Activated CD4-positive, alpha-beta T cell treated with anti-CD3 and anti-CD28 coated beads, Interleukin-2, amount 10 ng/mL, durations not matched to agents 24 days and 14 days (primary cell): ENCODE measurements at regions not wholly inside any gene's neighbourhood (a gene's known extent, or its start where the extent isn't known, plus 50 kb on each side); places are given as distances from the start of the nearest gene placed in this dataset.
A peak's percentile ranks its signal among the peaks of the same experiment; 100 is the strongest.

Experiments
- DNase-seq: peaks from one replicate; pipeline ENCODE4 v3.0.0; 2022
- H3K27ac Mint-ChIP-seq: one replicate; pipeline ENCODE4 v1.8.0; 2022; ENCODE audit warnings: mild to moderate bottlenecking, mixed read lengths
- H3K27me3 Mint-ChIP-seq: one replicate; pipeline ENCODE4 v1.8.0; 2022; ENCODE audit warnings: mixed read lengths
- H3K36me3 Mint-ChIP-seq: one replicate; pipeline ENCODE4 v1.8.0; 2022; ENCODE audit warnings: low read depth, mild to moderate bottlenecking, mixed read lengths
- H3K4me1 Mint-ChIP-seq: one replicate; pipeline ENCODE4 v1.8.0; 2021; ENCODE audit warnings: mixed read lengths
- H3K4me3 Mint-ChIP-seq: one replicate; pipeline ENCODE4 v1.8.0; 2022; ENCODE audit warnings: mild to moderate bottlenecking, moderate library complexity, mixed read lengths
- H3K9me3 Mint-ChIP-seq: one replicate; pipeline ENCODE4 v1.8.0; 2021; ENCODE audit warnings: mixed read lengths
- intact Hi-C: fragments of 100-400 bp; cut with micrococcal nuclease; formaldehyde crosslinking; loops from one replicate; pipeline ENCODE4 v1.15.1; 2023

- H3K4me1 Mint-ChIP-seq: peaks cover 9% of the 10 kb centered on the region
- peaks cover 12% of the 10 kb centered on the region for H3K27me3 Mint-ChIP-seq
- no peak overlapping the region for H3K27ac Mint-ChIP-seq
- H3K9me3 Mint-ChIP-seq: peaks cover 4% of the 10 kb centered on the region
- H3K4me3 Mint-ChIP-seq: no peak overlapping the region
- no peaks in the 10 kb centered on the region for H3K36me3 Mint-ChIP-seq
- intact Hi-C loops: no loop called here
- DNase-seq: no peak
Measured at GRCh38 chr13:80050252-80050651, 290.7 kb downstream of the SPRY2 start.

DNA sequence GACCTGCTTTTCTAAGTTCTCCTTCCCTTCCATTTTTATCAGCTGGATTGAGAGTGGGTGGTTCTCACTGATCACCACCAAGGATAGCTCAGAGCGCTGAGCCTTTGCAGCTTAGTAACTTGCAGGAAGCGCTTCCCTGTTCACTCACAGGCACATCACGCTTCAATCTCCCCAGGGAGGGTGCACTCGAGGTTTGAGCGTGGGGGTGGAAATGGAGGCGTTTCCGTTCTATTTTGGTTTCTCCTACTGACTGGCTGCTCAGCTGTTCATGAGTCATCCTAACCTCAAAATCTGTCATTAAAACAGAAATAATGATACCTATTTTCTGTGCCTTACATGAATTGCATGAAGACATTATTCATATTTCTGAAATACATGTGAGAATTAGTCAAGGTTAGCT lies 292.1 kb downstream of the SPRY2 start:
- DNase-seq: peak; percentile 81
- peaks cover 8% of the 10 kb centered on the region for H3K9me3 Mint-ChIP-seq
- peak overlapping the region; percentile 60 for H3K27ac Mint-ChIP-seq
- intact Hi-C loops: no loop called here
- H3K4me3 Mint-ChIP-seq: no peak overlapping the region
- peaks cover 9% of the 10 kb centered on the region for H3K4me1 Mint-ChIP-seq
- H3K27me3 Mint-ChIP-seq: peaks cover 12% of the 10 kb centered on the region
- no peaks in the 10 kb centered on the region for H3K36me3 Mint-ChIP-seq

- no peak for DNase-seq
- intact Hi-C loops: no loop called here
- Mint-ChIP-seq H3K27ac (no peak overlapping the region), H3K4me1 (peaks cover 9% of the 10 kb centered on the region), H3K9me3 (peaks cover 12% of the 10 kb centered on the region), H3K36me3 (no peaks in the 10 kb centered on the region), H3K4me3 (no peak overlapping the region), H3K27me3 (peaks cover 12% of the 10 kb centered on the region)
Measured at GRCh38 chr13:80048030-80048429, 292.9 kb downstream of the SPRY2 start.

- DNase-seq: no peak
- Mint-ChIP-seq H3K4me1 (peaks cover 9% of the 10 kb centered on the region), H3K36me3 (no peaks in the 10 kb centered on the region), H3K27ac (no peak overlapping the region), H3K27me3 (peaks cover 12% of the 10 kb centered on the region), H3K9me3 (peaks cover 12% of the 10 kb centered on the region), H3K4me3 (no peak overlapping the region)
- intact Hi-C loops: no loop called here
Measured at GRCh38 chr13:80047406-80047805, 293.5 kb downstream of the SPRY2 start.

DNA sequence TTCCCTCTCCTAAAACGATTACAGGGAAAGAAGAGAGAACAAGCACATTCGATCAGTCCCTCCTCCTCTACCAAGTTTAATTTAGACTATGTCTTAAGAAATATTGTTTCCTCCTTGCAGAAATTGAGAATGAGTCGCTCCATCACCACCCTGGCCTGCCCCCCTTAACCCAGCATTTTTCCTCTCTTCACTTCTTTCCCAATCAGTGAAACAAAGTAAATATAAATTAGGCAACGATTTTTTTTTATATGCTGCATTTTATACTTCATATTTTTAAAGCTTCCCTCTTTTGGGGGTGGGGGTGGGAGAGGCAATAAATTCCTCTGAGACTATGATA lies 300.0 kb downstream of the SPRY2 start:
- H3K4me1 Mint-ChIP-seq: no peaks in the 10 kb centered on the region
- H3K36me3 Mint-ChIP-seq: no peaks in the 10 kb centered on the region
- no peak overlapping the region for H3K4me3 Mint-ChIP-seq
- H3K27me3 Mint-ChIP-seq: no peaks in the 10 kb centered on the region
- intact Hi-C loops: no loop called here
- DNase-seq: no peak
- H3K9me3 Mint-ChIP-seq: peaks cover 11% of the 10 kb centered on the region
- H3K27ac Mint-ChIP-seq: no peak overlapping the region

- intact Hi-C loops: no loop called here
- H3K36me3 Mint-ChIP-seq: no peaks in the 10 kb centered on the region
- H3K4me1 Mint-ChIP-seq: no peaks in the 10 kb centered on the region
- no peak overlapping the region for H3K4me3 Mint-ChIP-seq
- no peaks in the 10 kb centered on the region for H3K27me3 Mint-ChIP-seq
- H3K27ac Mint-ChIP-seq: no peak overlapping the region
- no peak for DNase-seq
- H3K9me3 Mint-ChIP-seq: peaks cover 11% of the 10 kb centered on the region
Measured at GRCh38 chr13:80040196-80040980, 300.5 kb downstream of the SPRY2 start.

- Mint-ChIP-seq H3K27ac (no peak overlapping the region), H3K4me3 (no peak overlapping the region), H3K9me3 (peaks cover 7% of the 10 kb centered on the region), H3K4me1 (no peaks in the 10 kb centered on the region), H3K36me3 (no peaks in the 10 kb centered on the region), H3K27me3 (no peaks in the 10 kb centered on the region)
- intact Hi-C loops: no loop called here
- no peak for DNase-seq
Measured at GRCh38 chr13:80039000-80039399, 301.9 kb downstream of the SPRY2 start.

DNA sequence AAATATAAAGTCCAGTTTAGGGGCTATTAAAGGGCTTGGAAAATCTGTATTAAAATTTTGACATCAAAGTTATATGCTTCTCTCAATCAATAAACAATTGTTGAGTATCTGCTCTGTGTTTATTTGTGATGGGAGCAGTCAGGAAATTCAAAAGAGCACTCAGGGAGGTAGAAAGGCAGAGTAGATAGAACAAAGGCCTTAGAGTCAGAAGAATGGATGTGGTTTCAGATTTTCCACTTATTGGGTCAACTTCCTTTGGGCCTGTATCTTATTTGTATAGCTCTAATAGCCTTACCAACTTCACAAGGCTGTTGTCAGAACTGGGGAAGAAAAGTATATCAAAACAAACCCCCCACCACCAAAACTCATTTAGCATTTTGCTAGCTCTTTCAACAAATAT lies 302.6 kb downstream of the SPRY2 start:
- H3K27ac Mint-ChIP-seq: no peak overlapping the region
- H3K36me3 Mint-ChIP-seq: no peaks in the 10 kb centered on the region
- peaks cover 4% of the 10 kb centered on the region for H3K9me3 Mint-ChIP-seq
- no peak overlapping the region for H3K4me3 Mint-ChIP-seq
- no peak for DNase-seq
- no peaks in the 10 kb centered on the region for H3K27me3 Mint-ChIP-seq
- intact Hi-C loops: no loop called here
- H3K4me1 Mint-ChIP-seq: no peaks in the 10 kb centered on the region

DNA sequence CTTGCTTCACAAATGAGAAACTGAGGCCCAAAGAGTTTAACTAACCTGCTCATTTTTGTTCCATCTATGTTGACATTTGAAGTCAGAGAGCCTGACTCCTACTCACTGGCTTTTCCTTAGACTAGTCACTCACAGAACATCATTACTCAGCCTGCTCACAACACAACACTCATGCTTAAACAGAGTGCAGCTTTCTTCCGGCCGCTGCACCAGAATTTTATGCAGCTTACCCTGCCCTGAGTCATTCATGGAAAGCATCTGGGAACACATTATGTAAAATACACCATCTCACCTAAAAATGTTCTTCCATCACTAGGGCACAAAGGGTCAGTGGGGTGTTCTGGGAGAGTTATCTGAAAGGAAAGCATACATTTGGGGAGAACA lies 303.4 kb downstream of the SPRY2 start:
- no peak for DNase-seq
- Mint-ChIP-seq H3K4me3 (no peak overlapping the region), H3K27ac (no peak overlapping the region), H3K27me3 (no peaks in the 10 kb centered on the region), H3K4me1 (no peaks in the 10 kb centered on the region), H3K36me3 (no peaks in the 10 kb centered on the region), H3K9me3 (peaks cover 3% of the 10 kb centered on the region)
- intact Hi-C loops: no loop called here

DNA sequence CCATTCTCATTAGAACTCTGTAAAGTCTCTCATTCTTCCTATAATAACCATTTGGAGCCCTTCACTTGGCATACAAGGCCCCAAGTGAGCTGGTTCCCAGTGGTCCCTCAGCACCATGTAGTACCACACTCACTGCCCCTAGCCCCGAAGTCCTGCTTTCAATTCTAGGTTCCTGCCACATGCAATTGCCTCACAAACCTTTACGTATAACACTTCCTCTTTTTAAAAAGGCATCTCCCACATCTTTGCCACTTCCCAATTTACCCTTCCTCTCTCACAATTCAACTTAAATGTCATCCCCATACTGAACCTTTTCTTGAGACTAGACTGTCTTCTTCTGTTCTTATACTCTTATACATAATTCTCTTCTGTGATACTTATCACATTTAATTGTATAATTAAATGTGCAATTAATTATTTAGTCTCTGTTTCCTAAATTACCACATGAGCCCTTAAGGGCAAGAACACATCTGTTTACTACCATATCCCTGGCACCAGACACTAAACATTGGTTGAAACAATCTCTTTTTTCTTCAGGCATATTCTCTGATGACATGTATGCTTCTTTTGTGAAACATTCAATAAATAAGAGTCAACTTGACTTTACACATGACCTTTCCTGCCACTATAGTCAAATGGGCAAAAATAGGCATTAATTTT lies 304.0 kb downstream of the SPRY2 start:
- DNase-seq: no peak
- H3K4me1 Mint-ChIP-seq: no peaks in the 10 kb centered on the region
- no peaks in the 10 kb centered on the region for H3K36me3 Mint-ChIP-seq
- no peak overlapping the region for H3K27ac Mint-ChIP-seq
- peaks cover 3% of the 10 kb centered on the region for H3K9me3 Mint-ChIP-seq
- no peak overlapping the region for H3K4me3 Mint-ChIP-seq
- intact Hi-C loops: no loop called here
- H3K27me3 Mint-ChIP-seq: no peaks in the 10 kb centered on the region

- H3K27ac Mint-ChIP-seq: no peak overlapping the region
- DNase-seq: no peak
- no peaks in the 10 kb centered on the region for H3K36me3 Mint-ChIP-seq
- peaks cover 3% of the 10 kb centered on the region for H3K9me3 Mint-ChIP-seq
- intact Hi-C loops: no loop called here
- H3K4me3 Mint-ChIP-seq: no peak overlapping the region
- no peaks in the 10 kb centered on the region for H3K4me1 Mint-ChIP-seq
- H3K27me3 Mint-ChIP-seq: no peaks in the 10 kb centered on the region
Measured at GRCh38 chr13:80035096-80035495, 305.8 kb downstream of the SPRY2 start.

DNA sequence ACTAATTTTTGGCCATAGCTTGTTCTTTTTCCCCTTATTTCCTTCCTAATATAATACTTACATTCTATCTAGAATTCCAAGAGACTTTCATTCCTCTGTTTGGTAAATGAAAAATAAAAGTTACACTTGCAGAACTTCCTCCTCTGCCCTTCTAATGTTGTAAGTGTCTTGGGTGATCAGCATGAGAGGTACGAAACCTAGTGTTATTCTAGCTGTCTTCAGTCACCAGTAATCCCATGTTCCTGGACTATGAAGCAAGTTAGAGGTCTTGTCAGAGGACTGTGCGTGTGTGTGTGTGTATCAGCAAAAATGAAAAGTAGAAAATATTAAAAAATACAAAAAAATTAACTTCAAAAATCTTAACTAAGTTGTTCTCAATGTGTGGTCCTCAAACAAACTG lies 307.0 kb downstream of the SPRY2 start:
- H3K4me1 Mint-ChIP-seq: no peaks in the 10 kb centered on the region
- no peaks in the 10 kb centered on the region for H3K27me3 Mint-ChIP-seq

GRCh38 chr13:80033286-80033685 lies 307.6 kb downstream of the SPRY2 start:
- Mint-ChIP-seq H3K9me3 (peaks cover 3% of the 10 kb centered on the region), H3K36me3 (no peaks in the 10 kb centered on the region), H3K27ac (no peak overlapping the region), H3K4me1 (no peaks in the 10 kb centered on the region), H3K4me3 (no peak overlapping the region), H3K27me3 (no peaks in the 10 kb centered on the region)
- no peak for DNase-seq
- intact Hi-C loops: no loop called here

More for the DNA sequence above, 307.0 kb downstream of the SPRY2 start:
- Mint-ChIP-seq H3K4me3 (no peak overlapping the region), H3K36me3 (no peaks in the 10 kb centered on the region), H3K27ac (no peak overlapping the region), H3K9me3 (peaks cover 3% of the 10 kb centered on the region)
- no peak for DNase-seq
- intact Hi-C loops: no loop called here

DNA sequence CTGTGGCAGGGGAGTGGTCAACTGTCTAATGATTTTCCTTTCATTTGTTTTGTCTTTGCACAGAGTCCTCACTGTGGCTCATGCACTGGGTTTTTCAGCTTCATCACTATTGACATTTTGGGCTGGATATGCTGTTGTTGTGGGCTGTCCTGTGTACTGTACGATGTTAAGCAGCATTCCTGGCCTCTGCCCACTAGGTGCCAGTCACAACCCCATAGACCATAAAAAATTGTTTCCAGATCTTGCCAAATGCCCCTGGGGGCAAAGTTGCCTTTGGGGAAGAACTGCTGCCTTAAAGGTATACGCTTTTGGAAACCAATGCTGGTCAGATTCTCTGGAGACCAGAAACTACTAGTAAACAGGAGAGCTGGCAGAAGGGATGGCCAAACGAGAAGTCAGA lies 310.4 kb downstream of the SPRY2 start:
- DNase-seq: no peak
- no peaks in the 10 kb centered on the region for H3K36me3 Mint-ChIP-seq
- H3K27ac Mint-ChIP-seq: no peak overlapping the region
- no peaks in the 10 kb centered on the region for H3K9me3 Mint-ChIP-seq
- no peaks in the 10 kb centered on the region for H3K27me3 Mint-ChIP-seq
- no peak overlapping the region for H3K4me3 Mint-ChIP-seq
- H3K4me1 Mint-ChIP-seq: no peaks in the 10 kb centered on the region
- intact Hi-C loops: no loop called here

GRCh38 chr13:80029170-80029569 lies 311.8 kb downstream of the SPRY2 start:
- Mint-ChIP-seq H3K36me3 (no peaks in the 10 kb centered on the region), H3K9me3 (no peaks in the 10 kb centered on the region), H3K4me1 (no peaks in the 10 kb centered on the region), H3K4me3 (no peak overlapping the region), H3K27me3 (no peaks in the 10 kb centered on the region), H3K27ac (no peak overlapping the region)
- DNase-seq: no peak
- intact Hi-C loops: no loop called here
